ENCODE measurements at regions not wholly inside any gene's neighbourhood (a gene's known extent, or its start where the extent isn't known, plus 50 kb on each side); places are given as distances from the start of the nearest gene placed in this dataset.

GRCh38 chr12:67727702-67728666 lies 79.4 kb downstream of the DYRK2 start (continued):
- no peak for TF ChIP-seq REST (IDR thresholded peaks at IDR 0.05; ENCODE audit: low read depth, low read length)
- TF ChIP-seq USF1 (IDR thresholded peaks at IDR 0.05; ENCODE audit: borderline replicate concordance, low read depth) = no peak
- no peak for TF ChIP-seq EZH2phosphoT487 (IDR thresholded peaks at IDR 0.05; ENCODE audit: borderline replicate concordance, low read depth)
- TF ChIP-seq SMC3 (IDR thresholded peaks at IDR 0.05; ENCODE audit: low read depth, low read length) = no peak
- TF ChIP-seq ELF1 (IDR thresholded peaks at IDR 0.05) = no peak
- no peak for TF ChIP-seq RFX5 (IDR thresholded peaks at IDR 0.05; ENCODE audit: low read length)
- TF ChIP-seq POLR2AphosphoS5 (IDR thresholded peaks at IDR 0.05; ENCODE audit: low read depth, low read length) = no peak
- TF ChIP-seq MAX (IDR thresholded peaks at IDR 0.05; ENCODE audit: low read depth) = no peak

DNA sequence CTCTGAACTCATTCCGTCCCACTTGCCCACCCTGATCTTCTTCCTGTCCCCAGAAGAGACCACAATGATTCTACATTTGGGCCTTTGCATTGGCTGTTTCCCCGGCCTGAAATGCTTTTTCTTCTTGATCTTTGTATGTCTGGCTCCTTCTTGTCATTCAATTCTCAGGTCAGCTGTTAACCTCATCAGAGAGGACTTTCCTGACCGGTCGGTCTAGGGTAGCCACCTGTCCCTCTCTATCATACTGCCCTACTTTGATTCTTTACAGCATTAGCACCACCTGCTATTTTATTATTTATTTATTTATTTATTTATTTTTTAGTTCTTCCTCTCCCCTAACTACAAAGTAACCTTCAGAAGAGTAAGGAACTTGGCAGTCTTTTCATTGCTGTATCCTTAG lies 84.3 kb downstream of the DYRK2 start:
- no peak for TF ChIP-seq RAD21 (IDR thresholded peaks at IDR 0.05; ENCODE audit: low read length)
- TF ChIP-seq, protein P1, sequence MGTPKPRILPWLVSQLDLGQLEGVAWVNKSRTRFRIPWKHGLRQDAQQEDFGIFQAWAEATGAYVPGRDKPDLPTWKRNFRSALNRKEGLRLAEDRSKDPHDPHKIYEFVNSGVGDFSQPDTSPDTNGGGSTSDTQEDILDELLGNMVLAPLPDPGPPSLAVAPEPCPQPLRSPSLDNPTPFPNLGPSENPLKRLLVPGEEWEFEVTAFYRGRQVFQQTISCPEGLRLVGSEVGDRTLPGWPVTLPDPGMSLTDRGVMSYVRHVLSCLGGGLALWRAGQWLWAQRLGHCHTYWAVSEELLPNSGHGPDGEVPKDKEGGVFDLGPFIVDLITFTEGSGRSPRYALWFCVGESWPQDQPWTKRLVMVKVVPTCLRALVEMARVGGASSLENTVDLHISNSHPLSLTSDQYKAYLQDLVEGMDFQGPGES (IDR thresholded peaks at IDR 0.05; ENCODE audit: low read depth, low read length) = no peak
- TF ChIP-seq MEF2A (IDR thresholded peaks at IDR 0.05; ENCODE audit: borderline replicate concordance, low read depth) = no peak
- TF ChIP-seq GABPA (IDR thresholded peaks at IDR 0.05; ENCODE audit: low read depth) = no peak
- no peak for TF ChIP-seq TEAD4 (IDR thresholded peaks at IDR 0.05; ENCODE audit: borderline replicate concordance, insufficient read depth)
- no peak for TF ChIP-seq FOXJ3 (CRISPR knock-in tag; IDR thresholded peaks at IDR 0.05)
- TF ChIP-seq SIN3A (IDR thresholded peaks at IDR 0.05; ENCODE audit: borderline replicate concordance, low read depth, low read length) = no peak
- H3K9me3 ChIP-seq = no peaks in the 10 kb centered on the region
- DNase-seq = no peak
- H3K4me2 ChIP-seq = no peak overlapping the region
- CTCF ChIA-PET = no interaction called here
- no peak overlapping the region for H3K4me3 ChIP-seq (ENCODE audit: low read depth in 2 of 2, low read length in 1 of 2)
- no peaks in the 10 kb centered on the region for H4K20me1 ChIP-seq (ENCODE audit: insufficient read depth)
- 90% methylated on average over 4 of the region's 4 CpGs for WGBS (ENCODE audit: low lambda C conversion rate)
- no peak overlapping the region for H3K9ac ChIP-seq
- H3K27ac ChIP-seq (ENCODE audit: low read depth in 2 of 2, low read length in 1 of 2) = no peak overlapping the region
- H3K36me3 ChIP-seq (replicated peaks in 1 of 2; ENCODE audit: control insufficient read depth in 1 of 2, insufficient read depth in 2 of 2, low read length in 1 of 2) = no peaks in the 10 kb centered on the region
- peaks cover 0 to 12% of the 10 kb centered on the region in 2 experiments; a peak in 2 of 4 replicates for H3K4me1 ChIP-seq (ENCODE audit: control insufficient read depth in 1 of 2, insufficient read depth in 2 of 2, low read depth in 1 of 2, low read length in 1 of 2)
- H2AFZ ChIP-seq (ENCODE audit: low read depth) = no peak overlapping the region
- H3K9me2 ChIP-seq = no peaks in the 10 kb centered on the region
- peaks cover under 1% of the 10 kb centered on the region for H3F3A ChIP-seq (replicated peaks; ENCODE audit: insufficient read depth)
- no peaks in the 10 kb centered on the region for H3K27me3 ChIP-seq (ENCODE audit: insufficient read depth)
- POLR2A ChIA-PET = no interaction called here
- H3K79me2 ChIP-seq (ENCODE audit: insufficient read depth) = no peaks in the 10 kb centered on the region

Measured in SK-N-SH (cell line).